ENCODE measurements at regions not wholly inside any gene's neighbourhood (a gene's known extent, or its start where the extent isn't known, plus 50 kb on each side); places are given as distances from the start of the nearest gene placed in this dataset.

DNA sequence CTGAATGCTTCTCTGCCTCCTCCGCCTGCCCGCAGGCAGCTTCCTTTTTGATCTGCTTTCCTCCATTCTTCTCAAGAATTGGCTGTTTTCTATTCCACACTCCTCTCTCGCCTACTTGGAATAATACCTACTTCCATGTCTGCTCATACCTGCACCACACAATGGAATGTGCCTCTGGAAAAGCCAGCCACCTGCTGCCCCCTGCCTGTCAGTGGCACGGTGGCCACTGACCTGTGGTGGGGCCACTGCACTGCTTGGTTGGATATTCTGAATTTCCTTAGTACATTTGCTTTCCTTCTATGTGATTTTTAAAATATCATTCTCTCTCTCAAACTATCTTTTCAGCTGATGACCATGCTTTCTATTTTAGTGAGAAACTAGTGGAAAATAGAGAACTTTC is 406.9 kb downstream of the DCDC2C start:
- Histone ChIP-seq H3K27me3 (ENCODE audit: control insufficient read depth in 1 of 2, insufficient read depth in 2 of 2, low read length in 2 of 2) (no peaks in the 10 kb centered on the region), H3K4me3 (replicated peaks in 1 of 3; ENCODE audit: insufficient read depth in 1 of 3, low read depth in 2 of 3, low read length in 3 of 3) (no peak overlapping the region), H3K36me3 (replicated peaks in 1 of 2; ENCODE audit: control insufficient read depth in 1 of 2, insufficient read depth in 2 of 2, low read length in 2 of 2) (no peaks in the 10 kb centered on the region), H3K9ac (ENCODE audit: insufficient read depth, low read depth, low read length) (no peak overlapping the region), H3K4me1 (ENCODE audit: insufficient read depth, low read length) (no peaks in the 10 kb centered on the region), H3K79me2 (ENCODE audit: insufficient read depth, low read length) (no peaks in the 10 kb centered on the region), H3K4me2 (ENCODE audit: low read depth, low read length) (no peak overlapping the region), H3K27ac (ENCODE audit: extremely low read length, insufficient read depth, low read length) (no peak overlapping the region), H3K9me3 (ENCODE audit: low read length) (0 out of 2 replicates have a peak, but pooled peaks cover under 1% of the 10 kb centered on the region), H4K20me1 (ENCODE audit: insufficient read depth, low read length) (no peaks in the 10 kb centered on the region), H2AFZ (ENCODE audit: low read length) (no peak overlapping the region)
- ChIA-PET CTCF (ENCODE audit: low intra/inter-chr PET ratio, low total read pairs) (interaction anchor here (1.5 kb wide), 1 partner anchor 151 kb away, joined by 5 read pairs; no protein-coding TSS in a partner anchor), POLR2A (no interaction called here)
- 49% methylated on average over 4 of the region's 4 CpGs for WGBS (ENCODE audit: low lambda C conversion rate)
- no TSS peak for BruUV-seq (replicated peaks)
- FAIRE-seq: peak; percentile 12
- in situ Hi-C loops (cut with HindIII; ENCODE audit: extremely low pct_ligation_motif_present, low pct_unique_long_range_greater_than_20kb) (no loop called here), intact Hi-C loops (cut with micrococcal nuclease; ENCODE audit: unreplicated experiment) (loop anchor here (1.0 kb wide), 1 partner anchor 151 kb away; no protein-coding TSS in a partner anchor)
- peak; percentile 92 for ATAC-seq
- DNase-seq (ENCODE audit: low spot score): no peak
- TF ChIP-seq HNF4G (IDR thresholded peaks at IDR 0.05; ENCODE audit: borderline replicate concordance, low read depth, low read length) (no peak), HNF4G (CRISPR knock-in tag; IDR thresholded peaks at IDR 0.05; ENCODE audit: borderline replicate concordance, low read depth) (no peak), SALL1 (CRISPR knock-in tag; IDR thresholded peaks at IDR 0.05) (no peak), YY1 (IDR thresholded peaks at IDR 0.05; ENCODE audit: insufficient read depth, insufficient replicate concordance, low read depth, low read length) (no peak), ZNF264 (CRISPR knock-in tag; IDR thresholded peaks at IDR 0.05) (0 out of 2 replicates have a peak, but pooled peaks have one; percentile 20), CHCHD3 (CRISPR knock-in tag; IDR thresholded peaks at IDR 0.05) (no peak), NR2F6 (IDR thresholded peaks at IDR 0.05) (no peak), NR2F6 (CRISPR knock-in tag; IDR thresholded peaks at IDR 0.05) (no peak), TEAD2 (CRISPR knock-in tag; IDR thresholded peaks at IDR 0.05) (no peak), TEAD3 (CRISPR knock-in tag; optimal IDR thresholded peaks at IDR 0.05; ENCODE audit: borderline replicate concordance) (peak; percentile 19), IRF2 (CRISPR knock-in tag; IDR thresholded peaks at IDR 0.05) (no peak), ZNF496 (CRISPR knock-in tag; IDR thresholded peaks at IDR 0.05; ENCODE audit: insufficient replicate concordance) (no peak), ZNF326 (CRISPR knock-in tag; IDR thresholded peaks at IDR 0.05; ENCODE audit: borderline replicate concordance) (no peak), BRCA1 (CRISPR knock-in tag; IDR thresholded peaks at IDR 0.05) (no peak)
- TF ChIP-seq, protein P1, sequence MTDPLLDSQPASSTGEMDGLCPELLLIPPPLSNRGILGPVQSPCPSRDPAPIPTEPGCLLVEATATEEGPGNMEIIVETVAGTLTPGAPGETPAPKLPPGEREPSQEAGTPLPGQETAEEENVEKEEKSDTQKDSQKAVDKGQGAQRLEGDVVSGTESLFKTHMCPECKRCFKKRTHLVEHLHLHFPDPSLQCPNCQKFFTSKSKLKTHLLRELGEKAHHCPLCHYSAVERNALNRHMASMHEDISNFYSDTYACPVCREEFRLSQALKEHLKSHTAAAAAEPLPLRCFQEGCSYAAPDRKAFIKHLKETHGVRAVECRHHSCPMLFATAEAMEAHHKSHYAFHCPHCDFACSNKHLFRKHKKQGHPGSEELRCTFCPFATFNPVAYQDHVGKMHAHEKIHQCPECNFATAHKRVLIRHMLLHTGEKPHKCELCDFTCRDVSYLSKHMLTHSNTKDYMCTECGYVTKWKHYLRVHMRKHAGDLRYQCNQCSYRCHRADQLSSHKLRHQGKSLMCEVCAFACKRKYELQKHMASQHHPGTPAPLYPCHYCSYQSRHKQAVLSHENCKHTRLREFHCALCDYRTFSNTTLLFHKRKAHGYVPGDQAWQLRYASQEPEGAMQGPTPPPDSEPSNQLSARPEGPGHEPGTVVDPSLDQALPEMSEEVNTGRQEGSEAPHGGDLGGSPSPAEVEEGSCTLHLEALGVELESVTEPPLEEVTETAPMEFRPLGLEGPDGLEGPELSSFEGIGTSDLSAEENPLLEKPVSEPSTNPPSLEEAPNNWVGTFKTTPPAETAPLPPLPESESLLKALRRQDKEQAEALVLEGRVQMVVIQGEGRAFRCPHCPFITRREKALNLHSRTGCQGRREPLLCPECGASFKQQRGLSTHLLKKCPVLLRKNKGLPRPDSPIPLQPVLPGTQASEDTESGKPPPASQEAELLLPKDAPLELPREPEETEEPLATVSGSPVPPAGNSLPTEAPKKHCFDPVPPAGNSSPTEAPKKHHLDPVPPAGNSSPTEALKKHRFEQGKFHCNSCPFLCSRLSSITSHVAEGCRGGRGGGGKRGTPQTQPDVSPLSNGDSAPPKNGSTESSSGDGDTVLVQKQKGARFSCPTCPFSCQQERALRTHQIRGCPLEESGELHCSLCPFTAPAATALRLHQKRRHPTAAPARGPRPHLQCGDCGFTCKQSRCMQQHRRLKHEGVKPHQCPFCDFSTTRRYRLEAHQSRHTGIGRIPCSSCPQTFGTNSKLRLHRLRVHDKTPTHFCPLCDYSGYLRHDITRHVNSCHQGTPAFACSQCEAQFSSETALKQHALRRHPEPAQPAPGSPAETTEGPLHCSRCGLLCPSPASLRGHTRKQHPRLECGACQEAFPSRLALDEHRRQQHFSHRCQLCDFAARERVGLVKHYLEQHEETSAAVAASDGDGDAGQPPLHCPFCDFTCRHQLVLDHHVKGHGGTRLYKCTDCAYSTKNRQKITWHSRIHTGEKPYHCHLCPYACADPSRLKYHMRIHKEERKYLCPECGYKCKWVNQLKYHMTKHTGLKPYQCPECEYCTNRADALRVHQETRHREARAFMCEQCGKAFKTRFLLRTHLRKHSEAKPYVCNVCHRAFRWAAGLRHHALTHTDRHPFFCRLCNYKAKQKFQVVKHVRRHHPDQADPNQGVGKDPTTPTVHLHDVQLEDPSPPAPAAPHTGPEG (CRISPR knock-in tag; IDR thresholded peaks at IDR 0.05): no peak
- TF ChIP-seq, protein P2, sequence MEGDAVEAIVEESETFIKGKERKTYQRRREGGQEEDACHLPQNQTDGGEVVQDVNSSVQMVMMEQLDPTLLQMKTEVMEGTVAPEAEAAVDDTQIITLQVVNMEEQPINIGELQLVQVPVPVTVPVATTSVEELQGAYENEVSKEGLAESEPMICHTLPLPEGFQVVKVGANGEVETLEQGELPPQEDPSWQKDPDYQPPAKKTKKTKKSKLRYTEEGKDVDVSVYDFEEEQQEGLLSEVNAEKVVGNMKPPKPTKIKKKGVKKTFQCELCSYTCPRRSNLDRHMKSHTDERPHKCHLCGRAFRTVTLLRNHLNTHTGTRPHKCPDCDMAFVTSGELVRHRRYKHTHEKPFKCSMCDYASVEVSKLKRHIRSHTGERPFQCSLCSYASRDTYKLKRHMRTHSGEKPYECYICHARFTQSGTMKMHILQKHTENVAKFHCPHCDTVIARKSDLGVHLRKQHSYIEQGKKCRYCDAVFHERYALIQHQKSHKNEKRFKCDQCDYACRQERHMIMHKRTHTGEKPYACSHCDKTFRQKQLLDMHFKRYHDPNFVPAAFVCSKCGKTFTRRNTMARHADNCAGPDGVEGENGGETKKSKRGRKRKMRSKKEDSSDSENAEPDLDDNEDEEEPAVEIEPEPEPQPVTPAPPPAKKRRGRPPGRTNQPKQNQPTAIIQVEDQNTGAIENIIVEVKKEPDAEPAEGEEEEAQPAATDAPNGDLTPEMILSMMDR (CRISPR knock-in tag; IDR thresholded peaks at IDR 0.05): peak; percentile 57
- TF ChIP-seq, protein P3, sequence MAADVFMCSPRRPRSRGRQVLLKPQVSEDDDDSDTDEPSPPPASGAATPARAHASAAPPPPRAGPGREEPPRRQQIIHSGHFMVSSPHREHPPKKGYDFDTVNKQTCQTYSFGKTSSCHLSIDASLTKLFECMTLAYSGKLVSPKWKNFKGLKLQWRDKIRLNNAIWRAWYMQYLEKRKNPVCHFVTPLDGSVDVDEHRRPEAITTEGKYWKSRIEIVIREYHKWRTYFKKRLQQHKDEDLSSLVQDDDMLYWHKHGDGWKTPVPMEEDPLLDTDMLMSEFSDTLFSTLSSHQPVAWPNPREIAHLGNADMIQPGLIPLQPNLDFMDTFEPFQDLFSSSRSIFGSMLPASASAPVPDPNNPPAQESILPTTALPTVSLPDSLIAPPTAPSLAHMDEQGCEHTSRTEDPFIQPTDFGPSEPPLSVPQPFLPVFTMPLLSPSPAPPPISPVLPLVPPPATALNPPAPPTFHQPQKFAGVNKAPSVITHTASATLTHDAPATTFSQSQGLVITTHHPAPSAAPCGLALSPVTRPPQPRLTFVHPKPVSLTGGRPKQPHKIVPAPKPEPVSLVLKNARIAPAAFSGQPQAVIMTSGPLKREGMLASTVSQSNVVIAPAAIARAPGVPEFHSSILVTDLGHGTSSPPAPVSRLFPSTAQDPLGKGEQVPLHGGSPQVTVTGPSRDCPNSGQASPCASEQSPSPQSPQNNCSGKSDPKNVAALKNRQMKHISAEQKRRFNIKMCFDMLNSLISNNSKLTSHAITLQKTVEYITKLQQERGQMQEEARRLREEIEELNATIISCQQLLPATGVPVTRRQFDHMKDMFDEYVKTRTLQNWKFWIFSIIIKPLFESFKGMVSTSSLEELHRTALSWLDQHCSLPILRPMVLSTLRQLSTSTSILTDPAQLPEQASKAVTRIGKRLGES (CRISPR knock-in tag; IDR thresholded peaks at IDR 0.05; ENCODE audit: borderline replicate concordance): no peak
